H9 (cell line): ENCODE measurements at regions not wholly inside any gene's neighbourhood (a gene's known extent, or its start where the extent isn't known, plus 50 kb on each side); places are given as distances from the start of the nearest gene placed in this dataset.

Source experiments
- DNase-seq: peaks from one replicate; pipeline ENCODE4 v3.0.0-alpha.2; 2017
- H2AFZ ChIP-seq: one replicate; pipeline ENCODE4 v1.6.1; 2013; ENCODE audit warnings: mild to moderate bottlenecking, low read length, control low read depth, moderate library complexity
- H2AK5ac ChIP-seq: 2 replicates; pipeline ENCODE4 v1.6.1; 2013; ENCODE audit warnings: low read length, control low read depth, mixed read lengths; ENCODE audit not compliant: insufficient read length
- H2BK120ac ChIP-seq: one replicate; pipeline ENCODE4 v1.6.1; 2013; ENCODE audit warnings: low read depth, mild to moderate bottlenecking, low read length, control low read depth, inconsistent platforms; ENCODE audit not compliant: poor library complexity, severe bottlenecking
- H2BK12ac ChIP-seq: 2 replicates; pipeline ENCODE4 v1.6.1; 2013; ENCODE audit warnings: low read length, control low read depth, mixed read lengths, low read depth; ENCODE audit not compliant: insufficient read length
- H2BK15ac ChIP-seq: 2 replicates; pipeline ENCODE4 v1.6.1; 2013; ENCODE audit warnings: low read depth, low read length, control low read depth
- H2BK20ac ChIP-seq: one replicate; pipeline ENCODE4 v1.6.1; 2013; ENCODE audit warnings: low read depth, mild to moderate bottlenecking, low read length, control low read depth, inconsistent platforms; ENCODE audit not compliant: poor library complexity, severe bottlenecking
- H2BK5ac ChIP-seq: 2 replicates; pipeline ENCODE4 v1.6.1; 2013; ENCODE audit warnings: low read length, control low read depth, mixed read lengths; ENCODE audit not compliant: insufficient read length
- H3K14ac ChIP-seq: 2 replicates; pipeline ENCODE4 v1.6.1; 2013; ENCODE audit warnings: low read length, control low read depth; ENCODE audit not compliant: insufficient read depth
- H3K18ac ChIP-seq: 2 replicates; pipeline ENCODE4 v1.6.1; 2013; ENCODE audit warnings: low read depth, mild to moderate bottlenecking, mixed read lengths, low read length, control low read depth; ENCODE audit not compliant: insufficient read length
- H3K23ac ChIP-seq: 2 replicates; pipeline ENCODE4 v1.6.1; 2013; ENCODE audit warnings: low read length, control low read depth, mixed read lengths, low read depth; ENCODE audit not compliant: insufficient read length
- H3K23me2 ChIP-seq: 2 replicates; pipeline ENCODE4 v1.6.1; 2013; ENCODE audit warnings: low read depth, mild to moderate bottlenecking, mixed read lengths, low read length, control low read depth; ENCODE audit not compliant: insufficient read length, poor library complexity, severe bottlenecking
- H3K27ac ChIP-seq: 2 replicates; pipeline ENCODE4 v1.5.1; 2013; ENCODE audit warnings: low read length, control low read depth, mixed read lengths, low read depth; ENCODE audit not compliant: insufficient read length
- H3K27me3 ChIP-seq: 2 replicates; pipeline ENCODE4 v1.6.1; 2013; ENCODE audit warnings: low read length, control low read depth, inconsistent platforms; ENCODE audit not compliant: insufficient read depth
- H3K4ac ChIP-seq: 2 replicates; pipeline ENCODE4 v1.6.1; 2013; ENCODE audit warnings: low read depth, mild to moderate bottlenecking, control low read depth, inconsistent platforms, low read length, moderate library complexity
- H3K4me1 ChIP-seq: 2 replicates; pipeline ENCODE4 v1.6.1; 2013; ENCODE audit warnings: low read length, control low read depth, inconsistent platforms; ENCODE audit not compliant: insufficient read depth
- H3K4me2 ChIP-seq: 2 replicates; pipeline ENCODE4 v1.6.1; 2013; ENCODE audit warnings: low read length, control low read depth, mixed read lengths; ENCODE audit not compliant: insufficient read length, insufficient read depth
- H3K56ac ChIP-seq: 2 replicates; pipeline ENCODE4 v1.6.1; 2013; ENCODE audit warnings: low read depth, mild to moderate bottlenecking, mixed read lengths, low read length, control low read depth; ENCODE audit not compliant: insufficient read length
- H3K79me1 ChIP-seq: 2 replicates; pipeline ENCODE4 v1.6.1; 2013; ENCODE audit warnings: low read depth, mild to moderate bottlenecking, moderate library complexity, low read length, control low read depth, inconsistent platforms; ENCODE audit not compliant: insufficient read depth, poor library complexity, severe bottlenecking
- H3K79me2 ChIP-seq: 2 replicates; pipeline ENCODE4 v1.6.1; 2013; ENCODE audit warnings: low read length, control low read depth, inconsistent platforms; ENCODE audit not compliant: insufficient read depth
- H3K9ac ChIP-seq: 2 replicates; pipeline ENCODE4 v1.6.1; 2013; ENCODE audit warnings: low read length, control low read depth, mixed read lengths; ENCODE audit not compliant: insufficient read length; ENCODE audit errors: extremely low read depth
- H3K9me3 ChIP-seq: one replicate; pipeline ENCODE4 v1.6.1; 2013; ENCODE audit warnings: low read depth, low read length, inconsistent platforms; ENCODE audit not compliant: control insufficient read depth
- H3T11ph ChIP-seq: one replicate; pipeline ENCODE4 v1.6.1; 2013; ENCODE audit warnings: mild to moderate bottlenecking, low read length, control low read depth, inconsistent platforms
- H4K20me1 ChIP-seq: one replicate; pipeline ENCODE4 v1.6.1; 2013; ENCODE audit not compliant: control insufficient read depth, insufficient read length, insufficient read depth
- H4K5ac ChIP-seq: 2 replicates; pipeline ENCODE4 v1.6.1; 2013; ENCODE audit warnings: low read depth, mild to moderate bottlenecking, mixed read lengths, low read length, control low read depth; ENCODE audit not compliant: insufficient read length
- H4K8ac ChIP-seq: replicated peaks from 2 replicates; pipeline ENCODE4 v1.6.1; 2013; ENCODE audit warnings: low read length, control low read depth, mixed read lengths, low read depth; ENCODE audit not compliant: insufficient read length
- H4K91ac ChIP-seq: 2 replicates; pipeline ENCODE4 v1.6.1; 2013; ENCODE audit warnings: low read depth, mild to moderate bottlenecking, moderate library complexity, mixed read lengths, low read length, control low read depth; ENCODE audit not compliant: insufficient read length
- H3K27ac Mint-ChIP-seq, 3 experiments: 2 replicates in 2 of 3; 3 replicates in 1 of 3; pipeline ENCODE4 v1.8.0; 2020 to 2021; ENCODE audit warnings: mixed read lengths in 3 of 3, mild to moderate bottlenecking in 1 of 3, moderate library complexity in 1 of 3
- H3K27me3 Mint-ChIP-seq: 2 replicates; pipeline ENCODE4 v1.8.0; 2021; ENCODE audit warnings: low read depth, mild to moderate bottlenecking, moderate library complexity, mixed read lengths
- H3K36me3 Mint-ChIP-seq, 3 experiments: 2 replicates in 2 of 3; 3 replicates in 1 of 3; pipeline ENCODE4 v1.8.0; 2020 to 2021; ENCODE audit warnings: low read depth in 3 of 3, mixed read lengths in 3 of 3; ENCODE audit not compliant: insufficient read depth in 1 of 3
- H3K4me1 Mint-ChIP-seq, 2 experiments: 2 replicates each; pipeline ENCODE4 v1.8.0; 2020; ENCODE audit warnings: mixed read lengths in 2 of 2
- H3K4me3 Mint-ChIP-seq, 2 experiments: 2 replicates in 1 of 2; 3 replicates in 1 of 2; pipeline ENCODE4 v1.8.0; 2020 to 2021; ENCODE audit warnings: mild to moderate bottlenecking in 2 of 2, mixed read lengths in 2 of 2, moderate library complexity in 1 of 2
- H3K9me3 Mint-ChIP-seq, 2 experiments: 2 replicates in 1 of 2; 3 replicates in 1 of 2; pipeline ENCODE4 v1.8.0; 2020; ENCODE audit warnings: mild to moderate bottlenecking in 2 of 2, mixed read lengths in 2 of 2, moderate library complexity in 1 of 2
- CTCF ChIP-seq: fragments of 200-600 bp; sonication (generic); conservative IDR thresholded peaks from 3 replicates; pipeline ENCODE4 v1.8.0; 2021; ENCODE audit warnings: antibody characterized with exemption, mild to moderate bottlenecking
- whole genome bisulfite sequencing: extraction: QIAGEN DNeasy Blood & Tissue Kit; methylation state at CpG from one replicate; pipeline ENCODE4 v1.1.7; 2013; ENCODE audit warnings: missing lambda C conversion rate, low lambda C conversion rate, mixed read lengths; ENCODE audit not compliant: insufficient read length; ENCODE audit errors: extremely low coverage; 5-methylcytosine and 5-hydroxymethylcytosine counted together

- no peaks in the 10 kb centered on the region for H3K27me3 Mint-ChIP-seq
- Histone ChIP-seq H3K56ac (no peak overlapping the region), H3K4me1 (peaks cover 7% of the 10 kb centered on the region; the same call in 1 of the 2 replicates), H3T11ph (no peak overlapping the region), H3K9me3 (no peaks in the 10 kb centered on the region), H2AK5ac (no peak overlapping the region), H3K23me2 (no peaks in the 10 kb centered on the region), H2BK15ac (no peak overlapping the region), H2BK20ac (no peak overlapping the region), H4K5ac (no peak overlapping the region), H3K27ac (peak overlapping the region; percentile 80), H3K27me3 (no peaks in the 10 kb centered on the region), H3K4me2 (no peak overlapping the region), H4K8ac (no peak overlapping the region), H3K23ac (no peak overlapping the region), H2BK120ac (no peak overlapping the region), H4K91ac (no peak overlapping the region), H3K14ac (no peak overlapping the region), H3K4ac (no peak overlapping the region), H3K9ac (no peak overlapping the region), H3K79me2 (no peaks in the 10 kb centered on the region), H2AFZ (no peak overlapping the region), H4K20me1 (no peaks in the 10 kb centered on the region), H2BK5ac (no peak overlapping the region), H3K18ac (no peak overlapping the region), H3K79me1 (no peaks in the 10 kb centered on the region), H2BK12ac (no peak overlapping the region)
- peak overlapping the region in 1 of 3 experiments; percentile 96; a peak in 1 of 7 replicates for H3K27ac Mint-ChIP-seq
- H3K9me3 Mint-ChIP-seq = peaks cover 5 to 12% of the 10 kb centered on the region in 2 experiments
- no peak overlapping the region for H3K4me3 Mint-ChIP-seq
- no peak for TF ChIP-seq CTCF
- no peak for DNase-seq
- peaks cover 0 to 29% (median 7%) of the 10 kb centered on the region in 3 experiments; a peak in 5 of 7 replicates for H3K36me3 Mint-ChIP-seq
- WGBS = no CpG with 5 or more reads among the region's 2 CpGs
- H3K4me1 Mint-ChIP-seq = peaks cover 32 to 50% of the 10 kb centered on the region in 2 experiments
These were observed 70.4 kb downstream of the MYL12B start for GRCh38 chr18:3332376-3332775.
